AG09319 (cell line): ENCODE measurements at regions not wholly inside any gene's neighbourhood (a gene's known extent, or its start where the extent isn't known, plus 50 kb on each side); places are given as distances from the start of the nearest gene placed in this dataset.

Source experiments
- DNase-seq: peaks from one replicate; pipeline ENCODE4 v3.0.0-alpha.2; 2010; ENCODE audit warnings: low read depth; ENCODE audit errors: extremely low read depth
- TF ChIP-seq, protein P1 (sequence below): IDR thresholded peaks from 2 replicates; pipeline ENCODE4 v1.5.1; 2011; ENCODE audit warnings: low read depth, mild to moderate bottlenecking, inconsistent platforms, low read length, moderate library complexity

DNA sequence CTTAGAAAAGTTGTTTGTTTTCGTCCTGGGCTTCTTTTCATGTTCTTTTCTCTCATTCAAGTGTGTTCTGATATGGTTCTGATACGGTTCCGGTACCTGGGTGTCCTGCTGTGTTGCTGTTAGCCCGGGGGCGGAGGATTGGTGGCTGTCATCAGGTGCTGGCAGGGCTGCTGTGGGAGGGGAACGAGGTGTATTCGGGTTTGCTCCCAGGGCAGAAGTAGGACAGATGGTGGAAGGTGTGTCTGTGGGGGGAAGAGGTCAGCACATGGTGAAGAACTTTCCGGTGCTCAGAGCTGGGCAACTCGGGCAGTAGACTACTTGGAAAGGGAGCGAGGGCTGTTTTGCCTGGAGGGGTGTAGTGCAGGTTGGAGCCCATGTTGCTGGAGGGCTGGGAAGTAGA is 70.2 kb downstream of the SLC25A47 start:
- DNase-seq, result no peak
- TF ChIP-seq, protein P1, sequence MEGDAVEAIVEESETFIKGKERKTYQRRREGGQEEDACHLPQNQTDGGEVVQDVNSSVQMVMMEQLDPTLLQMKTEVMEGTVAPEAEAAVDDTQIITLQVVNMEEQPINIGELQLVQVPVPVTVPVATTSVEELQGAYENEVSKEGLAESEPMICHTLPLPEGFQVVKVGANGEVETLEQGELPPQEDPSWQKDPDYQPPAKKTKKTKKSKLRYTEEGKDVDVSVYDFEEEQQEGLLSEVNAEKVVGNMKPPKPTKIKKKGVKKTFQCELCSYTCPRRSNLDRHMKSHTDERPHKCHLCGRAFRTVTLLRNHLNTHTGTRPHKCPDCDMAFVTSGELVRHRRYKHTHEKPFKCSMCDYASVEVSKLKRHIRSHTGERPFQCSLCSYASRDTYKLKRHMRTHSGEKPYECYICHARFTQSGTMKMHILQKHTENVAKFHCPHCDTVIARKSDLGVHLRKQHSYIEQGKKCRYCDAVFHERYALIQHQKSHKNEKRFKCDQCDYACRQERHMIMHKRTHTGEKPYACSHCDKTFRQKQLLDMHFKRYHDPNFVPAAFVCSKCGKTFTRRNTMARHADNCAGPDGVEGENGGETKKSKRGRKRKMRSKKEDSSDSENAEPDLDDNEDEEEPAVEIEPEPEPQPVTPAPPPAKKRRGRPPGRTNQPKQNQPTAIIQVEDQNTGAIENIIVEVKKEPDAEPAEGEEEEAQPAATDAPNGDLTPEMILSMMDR, result no peak

DNA sequence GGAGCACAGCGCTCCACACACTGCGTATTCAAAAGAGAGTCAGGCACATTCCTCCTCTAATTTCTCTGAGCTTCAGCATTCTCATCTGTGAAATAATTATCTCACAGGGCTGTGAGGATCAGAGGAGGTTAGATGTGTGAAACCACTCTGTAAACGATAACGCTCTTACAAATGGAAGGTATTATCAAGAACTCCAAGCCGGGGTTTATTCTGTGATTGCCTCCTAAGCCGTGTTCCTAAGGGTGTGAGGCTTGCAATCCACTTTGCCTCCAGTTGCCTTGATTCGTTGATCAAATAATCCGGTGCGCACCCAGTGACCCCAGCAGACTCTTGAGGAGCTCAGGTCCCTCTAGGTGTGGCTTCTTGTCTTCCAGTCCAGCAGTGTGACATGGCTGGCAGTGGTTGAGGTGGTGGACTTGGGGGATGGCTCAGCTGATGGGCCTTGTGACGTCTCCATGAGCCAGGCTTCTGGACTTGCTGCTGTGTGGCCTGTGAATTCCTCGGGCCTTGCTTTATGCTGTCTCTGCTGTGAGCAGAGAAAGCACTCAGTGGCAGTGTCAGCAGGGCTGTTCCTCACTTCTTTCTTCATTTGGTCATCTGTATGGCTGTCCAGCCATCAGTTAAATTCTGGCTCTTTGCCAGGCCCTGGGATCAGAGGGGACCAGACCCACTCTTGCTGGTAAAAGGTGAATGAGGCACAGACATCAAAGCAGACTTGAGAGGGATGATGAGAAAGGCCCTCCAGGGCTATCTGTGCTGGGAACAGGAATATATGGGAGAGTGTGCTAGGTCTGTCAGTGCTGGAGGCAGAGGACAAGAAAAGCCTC is 71.0 kb downstream of the SLC25A47 start:
- DNase-seq, result no peak
- TF ChIP-seq, protein P1, result no peak

DNA sequence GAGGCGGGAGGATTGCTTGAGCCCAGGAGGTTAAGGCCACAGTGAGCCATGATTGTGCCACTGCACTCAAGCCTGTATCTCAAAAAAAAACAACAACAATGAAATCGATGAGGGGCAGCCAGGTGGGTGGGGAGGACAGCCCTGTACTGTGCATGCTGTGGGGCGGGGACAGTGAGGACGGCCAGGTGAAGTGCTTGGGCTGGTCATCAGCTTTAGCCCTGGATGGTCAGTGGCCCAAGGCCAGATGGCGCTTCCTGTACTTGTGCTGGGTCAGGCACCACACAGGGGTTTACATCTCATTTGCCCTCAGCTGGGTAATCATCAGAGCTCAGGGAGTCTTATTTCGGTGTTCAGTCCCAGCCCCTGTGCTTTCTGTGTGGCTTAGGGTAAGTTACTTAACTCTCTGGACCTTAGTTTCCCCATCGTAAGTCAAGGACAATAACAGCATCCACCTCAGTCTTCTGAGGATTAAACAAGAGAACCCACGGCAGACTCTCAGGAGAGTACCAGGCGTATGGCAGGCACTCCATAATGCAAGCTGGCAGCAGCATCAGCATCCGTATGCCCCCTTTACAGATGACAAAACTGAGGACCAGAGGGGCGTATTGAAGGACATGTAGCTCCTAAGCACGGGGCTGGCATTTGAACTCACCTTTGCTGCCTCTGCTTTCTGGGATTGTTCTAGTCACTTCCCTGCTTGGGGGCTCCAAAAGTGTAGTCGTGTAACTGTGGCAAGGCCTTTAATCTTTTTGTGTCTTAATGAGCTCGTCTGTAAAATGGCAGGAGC is 71.9 kb downstream of the SLC25A47 start:
- TF ChIP-seq, protein P1, result no peak
- DNase-seq, result no peak

DNA sequence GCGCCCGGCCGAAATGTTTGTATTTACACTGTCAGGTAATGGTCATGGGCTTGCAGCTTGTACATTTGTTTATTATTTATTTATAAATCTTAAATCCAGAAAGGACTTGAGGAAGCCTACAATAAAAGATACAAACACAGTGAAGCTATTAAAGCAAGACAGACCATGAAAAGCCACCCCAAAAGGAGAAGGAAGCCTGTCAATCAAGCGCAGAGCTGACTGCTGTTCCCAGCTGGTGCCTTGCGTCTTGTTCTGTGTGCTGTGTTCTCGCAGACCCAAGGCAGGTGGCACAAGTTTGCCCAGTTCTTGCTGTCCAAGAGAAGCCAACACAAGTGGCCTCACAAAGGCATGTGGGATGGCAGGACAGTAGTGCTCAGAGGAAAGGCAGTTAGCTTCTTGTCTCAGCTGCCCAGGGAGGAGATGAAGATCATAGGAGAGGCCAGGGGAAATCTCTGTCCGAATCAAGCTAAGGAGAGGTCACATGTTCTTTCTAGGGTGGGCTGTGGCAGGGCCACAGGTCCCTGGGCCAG is 73.2 kb downstream of the SLC25A47 start:
- TF ChIP-seq, protein P1, result no peak

DNA sequence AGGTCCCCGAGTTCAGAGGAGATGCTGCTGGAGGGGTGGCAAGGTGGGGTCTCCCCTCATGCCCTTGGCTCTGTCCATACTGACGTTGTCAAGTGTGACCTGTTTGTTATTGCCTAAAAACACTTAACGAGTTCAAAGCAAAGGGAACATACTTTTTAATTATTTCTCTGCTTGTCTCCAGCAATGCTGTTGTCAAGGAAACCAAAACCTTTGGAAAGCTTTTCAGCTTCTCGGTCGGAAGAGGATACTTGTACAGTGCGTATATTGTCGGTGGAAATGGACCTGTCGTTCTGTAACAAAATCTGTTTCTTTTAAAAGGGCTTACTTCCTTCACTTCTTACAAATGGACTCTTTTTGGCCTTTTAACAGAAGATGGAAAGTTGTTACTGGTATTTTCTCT is 73.9 kb downstream of the SLC25A47 start:
- TF ChIP-seq, protein P1, result no peak
- DNase-seq, result no peak

More for the DNA sequence above, 73.2 kb downstream of the SLC25A47 start:
- no peak for DNase-seq

DNA sequence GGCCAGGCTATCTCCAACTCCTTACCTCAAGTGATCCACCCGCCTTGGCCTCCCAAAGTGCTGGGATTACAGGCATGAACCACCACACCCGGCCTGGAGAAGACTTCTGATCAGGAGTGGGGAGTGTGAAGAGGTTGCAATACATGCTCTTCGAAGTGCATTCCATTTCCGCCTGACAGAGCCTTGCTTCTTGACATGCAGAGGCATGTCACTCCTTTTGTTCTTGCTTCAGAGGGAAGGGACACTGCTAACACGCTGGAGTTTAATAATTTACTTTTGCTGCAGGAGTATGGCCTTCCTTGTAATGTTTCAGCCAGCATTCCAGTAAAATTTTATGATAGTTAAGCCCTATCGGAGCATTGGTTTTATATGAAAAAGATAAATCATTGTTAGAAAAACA is 74.9 kb downstream of the SLC25A47 start:
- no peak for DNase-seq
- TF ChIP-seq, protein P1, result no peak
